NCI-H1092 treated with DMSO at 0.1 percent for 48 hours (cell line): ENCODE measurements at regions not wholly inside any gene's neighbourhood (a gene's known extent, or its start where the extent isn't known, plus 50 kb on each side); places are given as distances from the start of the nearest gene placed in this dataset.

Experiments used
- DNase-seq: peaks from one replicate; lab custom pipeline; 2025; lab: John Stamatoyannopoulos, UW

DNA sequence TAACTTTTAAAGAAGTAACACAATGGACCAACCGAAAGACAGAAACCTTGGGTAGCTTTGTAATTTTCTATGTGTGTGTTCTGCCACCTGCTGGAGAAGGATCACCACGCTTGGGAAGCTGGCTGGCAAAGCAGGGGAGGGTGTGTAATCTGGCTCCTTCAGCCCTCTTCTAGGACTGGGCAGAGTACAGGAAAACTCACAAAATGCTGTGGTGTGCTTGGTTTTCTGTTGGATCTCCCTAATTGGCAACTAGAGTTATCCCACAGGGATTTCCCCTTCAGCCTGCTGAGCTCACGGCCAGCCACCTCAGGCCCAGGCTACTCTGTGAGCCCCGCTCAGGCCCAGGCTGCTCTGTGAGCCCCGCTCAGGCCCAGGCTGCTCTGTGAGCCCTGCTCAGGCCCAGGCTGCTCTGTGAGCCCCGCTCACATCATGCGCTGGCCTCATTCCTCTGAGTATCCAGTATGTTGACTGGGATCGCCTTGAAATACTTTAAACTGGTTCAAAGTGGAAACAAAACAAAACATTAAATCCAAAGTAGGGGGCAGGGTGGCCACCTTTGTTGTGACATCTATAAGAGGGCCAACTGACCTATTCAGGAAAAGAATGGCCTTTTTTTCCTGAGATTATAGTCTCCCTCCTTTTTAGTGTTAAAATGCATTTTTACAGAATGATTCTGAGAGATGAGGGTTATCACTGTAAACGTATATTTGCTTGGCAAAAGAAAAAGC lies 52.0 kb upstream of the RNU6-8 start:
- peak; percentile 63 for DNase-seq

DNA sequence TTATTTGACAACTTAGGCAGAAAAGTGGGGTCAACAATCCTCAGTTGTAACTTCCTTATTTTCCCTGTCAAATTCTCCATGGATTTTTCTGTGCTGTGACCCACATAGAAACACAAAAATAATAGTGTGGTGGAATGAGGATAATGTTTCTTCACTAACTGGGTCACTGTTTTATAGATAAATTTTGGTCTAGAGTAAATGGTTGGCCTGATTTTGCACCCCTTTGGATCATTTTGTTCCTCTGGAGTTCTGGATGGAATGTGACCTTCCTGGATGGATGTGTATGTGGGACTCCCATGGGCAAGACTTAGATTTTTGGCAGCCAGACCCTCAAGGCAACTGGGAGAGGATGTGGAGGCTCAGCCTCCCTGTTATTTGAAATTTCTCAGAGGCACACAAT lies 52.7 kb upstream of the RNU6-8 start:
- DNase-seq: no peak

DNA sequence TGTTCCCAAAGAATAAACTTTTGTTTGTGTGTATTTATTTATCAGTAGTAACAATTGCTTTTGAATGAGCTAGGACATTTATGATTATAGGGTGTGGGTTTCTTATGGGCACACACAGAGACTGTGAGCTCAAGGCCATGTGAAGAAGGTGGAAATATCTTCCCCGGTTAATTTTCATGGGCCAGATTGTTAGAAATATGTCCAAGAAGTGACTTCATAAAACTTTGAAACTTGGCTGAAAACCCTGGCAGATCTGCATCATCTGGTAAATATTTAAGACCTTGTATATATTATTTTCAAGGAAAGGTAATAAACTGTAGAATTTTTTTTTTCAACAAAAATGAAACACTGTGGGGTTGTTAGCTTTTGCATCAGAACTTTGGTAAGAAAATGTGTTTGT lies 53.5 kb upstream of the RNU6-8 start:
- DNase-seq: no peak

DNA sequence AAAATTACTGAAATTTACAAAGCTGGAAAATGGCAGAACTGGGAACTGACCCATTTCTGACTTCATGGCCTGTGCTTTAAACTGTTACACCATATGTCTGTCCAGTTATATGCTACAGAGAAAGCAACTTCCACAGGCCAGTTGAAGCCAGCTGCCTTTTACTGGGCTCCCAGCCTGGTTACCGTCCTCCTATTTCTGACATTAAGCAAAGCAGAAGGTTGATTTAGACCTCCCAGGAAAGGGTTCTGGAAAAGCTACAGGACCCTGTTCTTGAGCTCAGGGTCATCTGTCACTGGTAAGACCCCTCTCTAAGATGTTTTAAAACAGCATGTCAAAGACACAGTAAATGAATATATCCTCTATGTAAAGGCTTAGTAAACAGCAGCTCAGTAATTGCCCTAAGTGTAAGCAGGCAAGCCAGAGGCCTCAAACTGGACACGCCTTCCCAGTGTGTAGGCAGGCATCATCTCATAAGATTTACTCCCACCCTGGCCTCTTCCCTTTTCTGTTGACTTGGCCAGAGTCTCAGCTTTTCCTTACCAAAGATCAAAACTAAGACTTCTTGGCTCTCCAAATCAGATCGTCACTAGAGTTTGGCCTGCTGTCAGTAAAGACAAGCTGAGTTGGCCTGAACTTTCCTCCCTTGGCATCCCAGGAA lies 55.4 kb upstream of the RNU6-8 start:
- DNase-seq: no peak

- no peak for DNase-seq
Measured at GRCh38 chr14:32259368-32260013, 56.4 kb upstream of the RNU6-8 start.

- DNase-seq: no peak
Measured at GRCh38 chr14:32263939-32264567, 61.0 kb upstream of the RNU6-8 start.

- DNase-seq: no peak
Measured at GRCh38 chr14:32265584-32265983, 62.5 kb upstream of the RNU6-8 start.

GRCh38 chr14:32277998-32278397 lies 51.1 kb upstream of the AKAP6 start:
- no peak for DNase-seq
